SK-N-MC (cell line): ENCODE measurements at regions not wholly inside any gene's neighbourhood (a gene's known extent, or its start where the extent isn't known, plus 50 kb on each side); places are given as distances from the start of the nearest gene placed in this dataset.

Experiments used
- DNase-seq: peaks from one replicate; pipeline ENCODE4 v3.0.0-alpha.2; 2011; ENCODE audit warnings: low read depth, low spot score
- H3K27ac ChIP-seq: fragments of 200-600 bp; sonication (generic); 2 replicates; pipeline ENCODE4 v1.5.1; 2016; ENCODE audit warnings: mixed run types
- H3K36me3 ChIP-seq: fragments of 200-600 bp; sonication (generic); 2 replicates; pipeline ENCODE4 v1.6.1; 2017; ENCODE audit warnings: antibody characterized with exemption, low read length, mixed read lengths; ENCODE audit not compliant: insufficient read depth
- H3K4me3 ChIP-seq: fragments of 200-600 bp; sonication (generic); 2 replicates; pipeline ENCODE4 v1.5.1; 2016
- H3K9ac ChIP-seq: fragments of 200-600 bp; sonication (generic); 2 replicates; pipeline ENCODE4 v1.8.0; 2017; ENCODE audit warnings: mixed run types, mixed read lengths; ENCODE audit not compliant: insufficient read length
- H3K9me3 ChIP-seq: fragments of 200-600 bp; sonication (generic); 2 replicates; pipeline ENCODE4 v1.6.1; 2017; ENCODE audit warnings: low read depth, mild to moderate bottlenecking, antibody characterized with exemption, low read length, moderate library complexity, mixed read lengths
- EZH2 ChIP-seq: fragments of 200-600 bp; sonication (generic); IDR thresholded peaks from one replicate; pipeline ENCODE4 v1.6.1; 2017; ENCODE audit warnings: antibody characterized with exemption
- FOXP2 ChIP-seq: optimal IDR thresholded peaks from 2 replicates; pipeline ENCODE3; 2011; ENCODE audit warnings: mild to moderate bottlenecking, moderate library complexity; ENCODE audit not compliant: insufficient read depth; ENCODE audit errors: extremely low read length, control extremely low read depth
- POLR2AphosphoS5 ChIP-seq: IDR thresholded peaks from 2 replicates; pipeline ENCODE4 v1.6.1; 2012; ENCODE audit warnings: mild to moderate bottlenecking, low read depth, low read length, borderline replicate concordance

DNA sequence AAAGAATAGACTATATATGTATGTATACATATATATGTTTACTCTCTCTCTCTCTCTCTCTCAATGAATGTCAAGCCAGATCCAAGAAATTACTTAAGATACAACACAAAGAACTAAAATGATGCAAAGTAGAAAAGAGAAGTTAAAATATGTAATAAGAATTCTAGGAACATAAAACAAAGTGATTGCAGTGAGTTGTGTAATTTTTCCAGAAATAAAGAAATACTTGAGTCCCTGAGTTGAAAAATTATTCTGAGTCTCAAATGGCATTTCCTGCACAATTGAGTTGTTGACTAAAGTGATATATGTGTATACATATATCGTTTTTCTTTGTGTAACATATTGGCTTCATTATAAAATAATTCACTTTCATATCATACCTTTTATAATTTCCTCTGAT is 262.4 kb downstream of the INSIG2 start:
- no peak overlapping the region for H3K9ac ChIP-seq
- no peak overlapping the region for H3K27ac ChIP-seq
- H3K4me3 ChIP-seq = no peak overlapping the region
- DNase-seq = no peak
- no peaks in the 10 kb centered on the region for H3K9me3 ChIP-seq
- no peaks in the 10 kb centered on the region for H3K36me3 ChIP-seq
- TF ChIP-seq EZH2 = no peak
- TF ChIP-seq FOXP2 = no peak
- no peak for TF ChIP-seq POLR2AphosphoS5

DNA sequence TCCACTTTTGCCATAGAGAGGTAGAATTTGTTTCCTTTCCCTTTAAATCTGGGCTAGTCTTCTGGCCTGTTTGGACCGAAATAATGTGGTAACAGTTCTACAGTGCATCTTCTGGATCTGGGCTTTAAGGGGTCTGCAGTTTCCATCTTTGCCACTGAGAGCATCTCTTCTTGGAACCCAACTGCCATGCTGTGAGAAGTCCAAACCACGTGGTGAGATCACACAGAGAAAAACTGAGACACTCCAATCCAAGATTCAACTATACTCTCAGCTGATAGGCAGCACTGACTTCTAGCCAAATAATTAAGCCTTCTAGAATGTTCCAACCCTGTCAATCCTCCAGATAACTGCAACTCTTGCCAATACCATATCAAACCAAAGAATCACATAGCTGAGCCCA is 261.1 kb downstream of the INSIG2 start:
- Histone ChIP-seq H3K36me3 (no peaks in the 10 kb centered on the region), H3K27ac (no peak overlapping the region), H3K4me3 (no peak overlapping the region), H3K9ac (no peak overlapping the region), H3K9me3 (no peaks in the 10 kb centered on the region)
- DNase-seq = no peak
- TF ChIP-seq EZH2 (no peak), FOXP2 (no peak), POLR2AphosphoS5 (no peak)

DNA sequence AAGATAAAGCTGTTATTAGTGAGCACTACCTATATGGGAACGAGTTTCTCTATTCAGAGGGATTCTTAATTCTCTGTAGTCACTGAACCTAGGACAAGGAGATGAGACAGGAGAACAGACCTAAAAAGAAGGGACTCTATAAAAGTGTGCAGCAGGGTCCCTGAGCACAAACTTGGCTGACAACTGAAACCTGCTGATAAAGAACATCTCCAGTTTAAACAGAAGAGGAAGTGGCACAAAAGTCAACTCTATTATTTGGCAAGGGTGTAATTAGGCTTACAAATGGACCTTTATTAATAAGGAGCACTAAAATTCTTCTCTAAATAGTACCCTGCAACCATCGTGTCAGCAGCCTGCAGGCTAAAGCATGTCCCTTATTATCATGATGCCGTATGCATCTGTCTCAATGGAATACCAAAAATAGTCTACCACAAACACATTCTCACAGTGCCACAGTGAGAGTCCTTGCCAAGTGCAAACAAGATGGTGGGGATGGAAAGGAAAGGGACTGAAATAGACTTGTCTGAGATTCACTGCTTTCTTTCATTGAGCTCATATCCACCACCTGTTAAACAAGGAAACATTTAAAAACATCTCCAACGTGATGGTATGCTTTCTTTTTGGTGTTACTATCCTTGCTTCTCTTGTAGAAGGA is 260.2 kb downstream of the INSIG2 start:
- no peaks in the 10 kb centered on the region for H3K9me3 ChIP-seq
- H3K4me3 ChIP-seq = no peak overlapping the region
- H3K27ac ChIP-seq = no peak overlapping the region
- H3K36me3 ChIP-seq = no peaks in the 10 kb centered on the region
- TF ChIP-seq FOXP2 = no peak
- no peak for TF ChIP-seq POLR2AphosphoS5
- no peak for TF ChIP-seq EZH2
- no peak for DNase-seq
- H3K9ac ChIP-seq = no peak overlapping the region

DNA sequence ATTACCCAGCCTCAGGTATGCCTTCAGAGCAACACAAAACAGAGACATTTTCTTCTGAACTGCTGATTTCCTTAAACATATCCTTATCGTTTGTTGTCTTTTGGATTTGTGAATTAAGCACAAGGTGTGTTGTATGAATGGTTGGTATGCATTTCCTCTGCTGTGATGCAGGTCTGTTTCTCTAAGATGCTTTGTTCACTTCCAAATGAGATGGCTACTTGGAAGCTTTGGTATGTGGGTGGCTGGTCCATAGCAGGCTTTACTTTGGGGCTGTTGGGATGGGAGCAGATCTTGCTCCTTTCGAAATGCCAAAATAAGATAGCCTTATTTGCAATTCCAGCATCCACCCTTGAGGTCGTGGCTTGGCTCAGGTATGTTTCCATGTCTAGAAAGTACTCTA is 257.2 kb downstream of the INSIG2 start:
- H3K9me3 ChIP-seq = no peaks in the 10 kb centered on the region
- H3K9ac ChIP-seq = no peak overlapping the region
- H3K27ac ChIP-seq = no peak overlapping the region
- TF ChIP-seq POLR2AphosphoS5 (no peak), FOXP2 (no peak), EZH2 (no peak)
- DNase-seq = no peak
- no peaks in the 10 kb centered on the region for H3K36me3 ChIP-seq
- H3K4me3 ChIP-seq = no peak overlapping the region

DNA sequence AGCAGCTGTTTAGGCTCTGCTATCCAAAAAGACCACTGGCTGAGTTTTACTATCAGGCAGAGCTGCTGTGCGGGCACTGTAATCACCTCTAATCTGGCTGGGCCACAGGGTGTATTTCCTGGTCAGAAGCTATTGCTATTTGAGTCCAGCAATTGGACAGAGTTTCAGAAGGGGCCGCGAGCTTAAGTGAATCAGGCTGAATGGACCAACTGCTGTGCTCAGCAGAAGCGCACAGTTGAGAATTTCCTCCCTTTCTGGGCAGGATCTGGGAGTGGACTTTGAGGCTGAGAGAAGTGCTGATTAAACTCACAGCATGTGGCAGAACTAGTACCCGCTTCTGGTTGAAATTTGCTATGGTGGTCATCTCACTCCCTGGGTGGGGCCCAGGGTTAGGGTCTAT is 251.8 kb downstream of the INSIG2 start:
- H3K36me3 ChIP-seq = no peaks in the 10 kb centered on the region
- H3K27ac ChIP-seq = no peak overlapping the region
- H3K9me3 ChIP-seq = no peaks in the 10 kb centered on the region
- H3K9ac ChIP-seq = no peak overlapping the region
- no peak for DNase-seq
- H3K4me3 ChIP-seq = no peak overlapping the region
- TF ChIP-seq POLR2AphosphoS5 (no peak), FOXP2 (no peak), EZH2 (no peak)

DNA sequence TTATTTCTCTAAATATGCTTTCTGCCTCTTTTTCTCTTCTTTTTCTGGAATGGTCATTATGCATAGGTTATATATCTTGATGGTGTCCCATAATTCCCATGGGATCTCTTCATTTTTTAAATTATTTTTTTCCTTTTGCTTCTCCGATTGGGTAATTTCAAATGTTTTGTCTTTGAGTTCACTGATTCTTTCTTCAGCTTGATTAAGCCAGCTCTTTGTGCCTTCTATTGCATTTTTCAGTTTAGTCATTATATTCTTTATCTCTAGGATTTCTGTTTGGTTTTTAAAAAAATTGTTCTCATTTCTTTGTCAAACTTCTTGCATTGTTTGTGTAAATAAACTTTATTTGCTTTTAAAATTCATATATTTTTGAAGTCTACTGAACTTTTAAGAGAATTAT is 251.1 kb downstream of the INSIG2 start:
- Histone ChIP-seq H3K4me3 (no peak overlapping the region), H3K9me3 (no peaks in the 10 kb centered on the region), H3K27ac (no peak overlapping the region), H3K9ac (no peak overlapping the region), H3K36me3 (no peaks in the 10 kb centered on the region)
- no peak for TF ChIP-seq EZH2
- TF ChIP-seq FOXP2 = no peak
- no peak for TF ChIP-seq POLR2AphosphoS5
- DNase-seq = no peak

DNA sequence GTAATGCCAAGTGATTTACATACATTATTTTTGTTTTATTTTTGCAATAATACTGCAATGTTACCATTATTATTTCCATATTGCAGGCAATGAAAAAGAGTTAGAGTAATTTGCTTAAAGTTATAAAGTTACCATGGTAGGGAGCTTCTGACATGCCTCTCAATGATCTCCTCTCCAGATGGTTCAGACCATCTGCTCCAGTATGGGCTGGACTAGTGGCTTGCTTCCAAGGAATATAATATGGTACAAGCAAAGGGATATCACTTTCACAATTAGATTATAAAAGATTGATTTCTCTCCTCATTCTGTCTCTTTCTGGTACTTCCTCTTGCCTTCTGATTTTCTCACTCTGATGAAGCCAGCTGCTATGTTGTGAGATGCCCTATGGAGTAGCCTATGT is 245.4 kb downstream of the INSIG2 start:
- Histone ChIP-seq H3K9me3 (no peaks in the 10 kb centered on the region), H3K27ac (no peak overlapping the region)
- no peak for DNase-seq

DNA sequence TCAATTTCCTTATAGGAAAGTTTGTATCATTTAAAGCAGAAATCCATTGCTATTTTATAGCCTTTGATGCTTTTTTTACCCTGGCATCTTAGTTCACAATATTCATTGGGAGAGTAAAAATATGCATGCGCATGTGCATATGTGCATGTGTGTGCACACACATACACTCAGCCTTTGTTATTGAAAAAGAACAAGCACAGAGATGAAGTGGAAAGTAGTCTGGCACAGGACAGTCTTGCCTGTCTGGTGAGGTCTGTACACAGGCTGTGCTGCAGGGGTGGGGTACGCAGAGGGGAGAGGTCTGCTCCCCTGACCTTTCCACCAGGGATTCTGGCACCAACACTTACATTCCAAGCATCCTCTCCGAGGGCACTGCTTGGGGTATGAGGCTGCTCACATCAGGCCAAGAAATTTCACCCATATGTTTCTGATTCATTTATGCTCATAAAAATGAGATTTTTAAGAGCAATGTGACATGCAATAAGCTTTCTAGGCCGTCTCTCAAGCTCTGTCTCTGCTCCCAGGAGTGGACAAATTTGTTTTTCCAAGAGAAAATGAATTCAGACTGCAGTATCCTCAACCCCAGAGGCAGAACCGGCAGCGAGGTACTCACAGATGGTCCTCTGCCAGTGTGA is 237.2 kb downstream of the INSIG2 start:
- no peaks in the 10 kb centered on the region for H3K9me3 ChIP-seq
- no peaks in the 10 kb centered on the region for H3K36me3 ChIP-seq
- H3K9ac ChIP-seq = no peak overlapping the region
- H3K4me3 ChIP-seq = no peak overlapping the region
- DNase-seq = no peak
- no peak for TF ChIP-seq FOXP2
- no peak for TF ChIP-seq POLR2AphosphoS5
- TF ChIP-seq EZH2 = no peak
- H3K27ac ChIP-seq = no peak overlapping the region

More for the DNA sequence above, 245.4 kb downstream of the INSIG2 start:
- TF ChIP-seq FOXP2 (no peak), EZH2 (no peak)
- no peak overlapping the region for H3K9ac ChIP-seq
- H3K4me3 ChIP-seq = no peak overlapping the region
- no peaks in the 10 kb centered on the region for H3K36me3 ChIP-seq

DNA sequence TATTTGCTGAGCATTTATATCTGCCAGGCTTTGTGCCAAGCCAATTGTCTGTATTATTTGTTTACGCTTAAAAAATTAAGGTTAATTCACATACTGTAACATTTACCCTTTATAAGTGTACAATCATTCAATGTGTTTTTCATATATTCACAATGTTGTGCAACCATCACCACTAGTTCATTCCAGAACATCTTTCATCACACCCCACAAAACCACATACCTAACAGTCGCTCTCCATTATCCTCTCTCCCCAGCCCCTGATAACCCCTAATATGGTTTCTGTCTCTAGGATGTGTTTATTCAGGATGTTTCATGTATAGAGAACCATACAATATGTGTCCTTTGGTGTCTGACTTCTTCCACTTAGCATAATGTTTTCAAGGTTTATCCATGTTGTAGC is 234.1 kb downstream of the INSIG2 start:
- Histone ChIP-seq H3K27ac (no peak overlapping the region), H3K9ac (no peak overlapping the region), H3K36me3 (no peaks in the 10 kb centered on the region), H3K9me3 (no peaks in the 10 kb centered on the region), H3K4me3 (no peak overlapping the region)
- DNase-seq = no peak
- TF ChIP-seq EZH2 (no peak), POLR2AphosphoS5 (no peak), FOXP2 (no peak)
